NAMALWA (cell line): ENCODE measurements at regions not wholly inside any gene's neighbourhood (a gene's known extent, or its start where the extent isn't known, plus 50 kb on each side); places are given as distances from the start of the nearest gene placed in this dataset.
"Not testable (repeated sequence)": the region's sequence is repeated elsewhere in the genome, so short reads cannot be mapped to it uniquely, and the experiment has no call there.

ENCODE experiments used
- DNase-seq: peaks from one replicate; pipeline ENCODE4 v3.0.0-alpha.2; 2015; ENCODE audit warnings: low spot score

- DNase-seq, result no peak
Measured at GRCh38 chr6:153984811-153985210, 54.2 kb upstream of the OPRM1 start.

GRCh38 chr6:153980171-153980570 lies 58.9 kb upstream of the OPRM1 start:
- no peak for DNase-seq

GRCh38 chr6:153978911-153979548 lies 60.0 kb upstream of the OPRM1 start:
- DNase-seq, result not testable (repeated sequence)

GRCh38 chr6:153976921-153977693 lies 61.9 kb upstream of the OPRM1 start:
- DNase-seq, result no peak

- no peak for DNase-seq
Measured at GRCh38 chr6:153966001-153966400, 73.0 kb upstream of the OPRM1 start.

- DNase-seq, result peak; percentile 3
Measured at GRCh38 chr6:153963352-153963751, 75.7 kb upstream of the OPRM1 start.

- no peak for DNase-seq
Measured at GRCh38 chr6:153962555-153962954, 76.5 kb upstream of the OPRM1 start.

GRCh38 chr6:153960741-153961140 lies 78.3 kb upstream of the OPRM1 start:
- DNase-seq, result no peak

GRCh38 chr6:153960281-153960680 lies 78.8 kb upstream of the OPRM1 start:
- no peak for DNase-seq

- no peak for DNase-seq
Measured at GRCh38 chr6:153959276-153959675, 79.8 kb upstream of the OPRM1 start.

- DNase-seq, result no peak
Measured at GRCh38 chr6:153958860-153959259, 80.2 kb upstream of the OPRM1 start.

- peak; percentile 28 for DNase-seq
Measured at GRCh38 chr6:153957394-153957793, 81.6 kb upstream of the OPRM1 start.

- no peak for DNase-seq
Measured at GRCh38 chr6:153956808-153957207, 82.2 kb upstream of the OPRM1 start.

GRCh38 chr6:153949616-153950015 lies 89.4 kb upstream of the OPRM1 start:
- DNase-seq, result no peak

- peak; percentile 46 for DNase-seq
Measured at GRCh38 chr6:153947808-153948447, 91.1 kb upstream of the OPRM1 start.

GRCh38 chr6:153944201-153944600 lies 94.8 kb upstream of the OPRM1 start:
- no peak for DNase-seq

- no peak for DNase-seq
Measured at GRCh38 chr6:153942361-153942760, 96.7 kb upstream of the OPRM1 start.

GRCh38 chr6:153941768-153942167 lies 97.3 kb upstream of the OPRM1 start:
- no peak for DNase-seq

- no peak for DNase-seq
Measured at GRCh38 chr6:153938876-153939275, 100.2 kb upstream of the OPRM1 start.

GRCh38 chr6:153931431-153931830 lies 107.6 kb upstream of the OPRM1 start:
- no peak for DNase-seq

GRCh38 chr6:153927867-153928266 lies 111.2 kb upstream of the OPRM1 start:
- DNase-seq, result no peak

GRCh38 chr6:153898360-153899059 lies 140.5 kb upstream of the OPRM1 start:
- DNase-seq, result no peak

- no peak for DNase-seq
Measured at GRCh38 chr6:153882411-153882810, 156.6 kb upstream of the OPRM1 start.
